Stimulated activated CD8-positive, alpha-beta memory T cell treated with anti-CD3 and anti-CD28 coated beads, Interleukin-7, amount 100 ng/mL, for 24 hours (primary cell): ENCODE measurements at regions not wholly inside any gene's neighbourhood (a gene's known extent, or its start where the extent isn't known, plus 50 kb on each side); places are given as distances from the start of the nearest gene placed in this dataset.

Source experiments
- DNase-seq: peaks from one replicate; pipeline ENCODE4 v3.0.0-alpha.2; 2020; ENCODE audit warnings: low read depth

DNA sequence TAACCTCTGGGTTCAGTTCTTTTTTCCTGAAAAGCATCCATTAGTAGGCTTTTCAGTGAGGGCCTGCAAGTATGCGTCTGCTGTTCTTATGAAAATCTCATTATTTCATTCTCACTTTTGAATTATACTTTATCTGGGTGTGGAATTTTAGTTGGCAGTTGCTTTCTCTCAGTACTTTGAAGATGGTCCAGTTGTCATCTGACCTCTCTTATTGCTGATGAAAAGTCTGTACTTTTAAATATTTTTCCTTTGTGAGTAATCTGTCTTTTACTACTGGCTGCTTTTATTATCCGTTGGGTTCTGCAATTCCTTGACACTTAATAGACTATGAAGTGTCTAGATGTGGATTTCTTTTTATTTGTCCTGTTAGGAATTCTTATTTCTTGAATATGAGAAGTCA lies 307.8 kb downstream of the CYP26B1 start:
- no peak for DNase-seq

DNA sequence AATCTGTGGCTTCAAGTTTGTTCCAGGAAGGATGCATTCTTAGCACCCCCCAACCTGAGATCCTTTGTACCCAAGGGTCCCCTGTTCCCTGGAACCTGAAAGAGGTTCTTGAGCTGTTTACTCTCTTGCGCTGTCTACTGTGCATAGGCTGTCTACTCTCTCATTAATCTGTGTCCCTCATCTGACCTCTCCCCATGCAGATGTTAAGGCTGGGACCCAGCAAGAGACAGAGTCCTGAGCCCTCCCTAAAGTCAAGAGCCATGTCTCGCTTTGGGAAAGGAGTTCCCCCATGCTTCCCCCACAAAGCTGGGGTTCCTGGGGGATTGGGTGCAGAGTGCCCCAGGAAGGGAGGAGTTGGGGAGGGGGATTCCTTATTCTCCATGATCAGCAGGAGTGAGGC lies 312.9 kb downstream of the CYP26B1 start:
- no peak for DNase-seq

GRCh38 chr2:71833855-71834560 lies 313.7 kb downstream of the CYP26B1 start:
- no peak for DNase-seq

- no peak for DNase-seq
Measured at GRCh38 chr2:71833272-71833671, 314.4 kb downstream of the CYP26B1 start.

- no peak for DNase-seq
Measured at GRCh38 chr2:71832844-71833243, 314.8 kb downstream of the CYP26B1 start.

DNA sequence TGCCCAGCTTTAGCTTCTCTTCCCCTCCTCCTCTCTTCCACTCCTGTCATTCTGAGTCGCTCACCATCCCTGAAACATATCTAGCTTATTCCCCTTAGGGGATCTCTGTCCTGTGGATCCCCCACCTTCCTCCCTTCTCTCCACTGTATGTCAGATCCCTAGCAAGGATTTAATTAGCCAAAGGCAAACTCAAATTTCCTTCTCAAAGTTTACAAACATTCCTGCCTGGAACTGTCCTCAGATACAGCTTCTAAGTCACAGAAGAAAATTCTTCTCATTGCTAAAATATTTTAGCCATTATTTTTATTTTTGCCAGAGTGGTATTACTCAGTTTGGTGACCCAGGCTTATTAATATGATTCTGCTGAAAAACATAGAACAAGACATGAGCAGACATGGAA lies 315.3 kb downstream of the CYP26B1 start:
- DNase-seq: no peak

- no peak for DNase-seq
Measured at GRCh38 chr2:71831193-71831577, 316.5 kb downstream of the CYP26B1 start.

DNA sequence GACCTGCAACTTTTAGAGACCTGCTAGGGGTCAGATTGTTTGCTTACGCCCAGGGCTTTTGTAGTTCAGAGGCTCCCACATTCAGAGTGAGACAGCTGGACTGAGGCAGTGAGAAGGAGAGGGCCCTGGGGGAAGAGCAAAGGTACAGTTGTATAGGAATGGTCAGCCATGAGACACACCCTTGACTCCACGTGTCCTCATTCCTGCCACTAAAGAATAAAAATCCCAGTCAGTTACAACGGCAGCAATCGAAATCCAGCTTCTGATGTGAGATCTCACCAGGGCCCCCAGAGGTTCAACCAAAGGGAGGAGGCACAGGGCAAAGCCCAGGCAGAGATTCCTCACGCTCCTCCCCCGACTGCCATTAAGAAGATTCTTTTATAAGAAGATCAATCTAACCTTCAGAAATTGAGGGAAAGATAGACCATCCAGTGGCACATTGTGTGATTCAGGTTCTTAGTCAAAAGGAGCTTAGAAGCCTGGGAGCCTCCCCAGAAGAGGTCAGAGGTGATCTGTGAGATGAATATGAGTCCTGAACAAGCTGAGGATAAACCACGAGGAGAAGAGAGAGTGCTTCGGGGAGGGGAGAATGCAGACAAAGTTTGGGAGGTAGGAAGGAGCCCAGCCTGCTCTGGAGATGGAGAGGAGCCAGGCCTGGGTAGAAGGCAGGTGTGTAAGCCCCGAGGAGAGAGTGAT lies 317.0 kb downstream of the CYP26B1 start:
- no peak for DNase-seq

DNA sequence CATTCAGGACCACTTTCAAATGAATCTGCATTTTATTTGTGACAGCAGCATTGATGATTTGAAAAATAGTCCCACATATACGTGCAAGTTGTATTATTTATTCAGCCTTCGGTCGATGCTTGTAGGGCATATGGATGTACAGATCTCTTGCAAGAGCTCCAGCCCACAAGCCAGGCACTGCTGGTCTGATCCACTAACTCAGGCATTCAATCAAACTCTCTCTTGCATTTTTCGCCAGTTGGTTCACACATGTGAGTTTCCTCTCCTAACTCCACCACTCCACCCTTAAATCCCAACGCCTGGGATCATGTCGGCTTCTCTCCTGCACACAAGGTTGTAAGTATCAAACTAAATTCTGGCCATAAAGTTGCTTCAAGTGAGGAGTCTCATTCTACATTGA lies 318.7 kb downstream of the CYP26B1 start:
- DNase-seq: no peak

- DNase-seq: no peak
Measured at GRCh38 chr2:71827973-71828372, 319.7 kb downstream of the CYP26B1 start.

DNA sequence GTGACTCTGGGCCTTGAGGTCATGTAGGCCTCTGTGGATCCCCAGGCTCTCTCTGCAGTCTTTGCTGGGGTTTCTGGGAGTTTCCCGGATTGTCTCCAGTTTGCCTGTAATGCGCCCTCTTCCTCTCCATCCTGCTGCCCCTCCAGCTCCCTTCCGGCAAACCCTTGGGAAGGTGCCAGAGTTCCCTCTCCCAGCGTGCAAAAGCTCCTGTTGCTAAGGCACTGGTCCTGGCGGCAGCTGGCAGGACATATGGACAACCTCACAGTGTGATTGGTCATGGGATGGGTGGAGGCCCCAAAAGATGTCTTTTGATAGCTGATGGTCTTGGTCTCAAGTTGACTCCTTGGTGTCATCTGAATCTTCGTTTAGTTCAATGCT lies 320.1 kb downstream of the CYP26B1 start:
- DNase-seq: no peak

- no peak for DNase-seq
Measured at GRCh38 chr2:71826826-71827523, 320.7 kb downstream of the CYP26B1 start.

DNA sequence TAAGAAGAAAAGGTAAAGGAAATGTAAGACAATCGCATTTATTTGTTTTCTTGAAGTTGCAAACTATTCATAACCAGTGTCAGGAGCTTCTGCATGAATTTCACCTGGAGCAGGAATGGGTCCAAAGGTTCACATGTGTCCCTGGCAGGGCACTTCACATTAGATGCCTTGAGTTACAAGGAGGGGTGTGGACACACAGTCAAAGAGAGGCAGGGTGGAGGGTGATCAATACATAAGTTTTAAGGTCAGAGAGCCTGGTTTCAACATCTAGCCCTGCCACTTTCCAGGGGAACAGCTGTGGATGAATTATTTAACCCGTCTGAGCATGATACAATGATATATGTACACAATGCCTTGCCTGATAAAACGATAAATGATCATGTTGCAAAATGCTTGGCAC lies 321.4 kb downstream of the CYP26B1 start:
- DNase-seq: no peak

- DNase-seq: no peak
Measured at GRCh38 chr2:71824436-71824835, 323.2 kb downstream of the CYP26B1 start.

DNA sequence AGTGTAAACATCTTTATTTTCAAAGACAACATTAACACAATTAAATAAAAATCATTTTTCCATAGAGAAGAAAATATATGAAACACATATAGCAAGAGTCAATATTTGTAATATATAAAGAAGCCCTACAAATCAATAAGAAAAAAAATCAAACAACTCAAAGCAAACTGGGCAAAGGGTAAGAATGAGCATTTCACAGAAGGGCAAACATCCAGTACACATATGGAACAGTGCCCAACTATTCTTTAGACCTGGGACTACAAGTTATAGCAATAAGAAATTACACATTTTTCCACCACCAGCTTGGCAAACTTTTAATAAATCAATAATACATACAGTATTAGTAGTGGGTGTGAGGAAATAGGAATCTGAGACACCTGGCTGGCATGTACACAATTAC lies 324.1 kb downstream of the CYP26B1 start:
- DNase-seq: no peak

- DNase-seq: no peak
Measured at GRCh38 chr2:71822463-71822862, 325.2 kb downstream of the CYP26B1 start.

DNA sequence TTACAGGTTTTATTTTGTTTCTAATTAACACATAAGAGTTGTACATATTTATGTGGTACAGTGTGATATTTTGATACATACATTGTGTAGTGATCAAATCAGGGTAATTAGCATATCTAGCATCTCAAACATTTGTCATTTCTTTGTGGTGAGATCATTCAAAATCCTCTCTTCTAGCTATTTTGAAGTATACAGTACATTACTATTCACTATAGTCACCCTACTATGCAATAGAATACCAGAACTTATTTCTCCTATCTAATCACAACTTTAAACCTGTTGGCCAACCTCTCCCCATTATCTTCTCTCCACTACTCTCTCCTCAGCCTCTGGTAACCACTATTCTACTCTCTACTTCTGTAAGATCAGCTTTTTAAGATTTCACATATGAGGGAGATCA lies 325.8 kb downstream of the CYP26B1 start:
- DNase-seq: no peak

DNA sequence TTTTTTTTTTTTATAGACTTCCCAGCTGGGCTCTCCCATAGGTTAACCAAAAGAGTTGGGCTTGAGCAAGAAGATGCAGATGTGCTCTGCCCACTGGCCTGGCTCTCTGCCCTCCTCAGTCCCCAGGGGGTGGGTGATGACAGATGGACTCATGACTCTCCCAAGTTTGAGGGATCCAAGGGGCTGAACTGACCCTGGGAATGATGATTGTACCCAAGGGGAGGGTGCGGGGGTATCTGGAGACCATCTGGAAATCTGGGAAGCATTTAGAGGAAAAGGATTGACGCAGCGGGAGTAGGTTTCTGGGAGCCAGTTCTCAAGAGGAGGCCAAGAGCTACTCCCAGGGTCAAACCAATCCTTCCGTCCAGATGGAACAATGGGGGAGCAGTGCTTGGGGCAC lies 330.8 kb downstream of the CYP26B1 start:
- no peak for DNase-seq

DNA sequence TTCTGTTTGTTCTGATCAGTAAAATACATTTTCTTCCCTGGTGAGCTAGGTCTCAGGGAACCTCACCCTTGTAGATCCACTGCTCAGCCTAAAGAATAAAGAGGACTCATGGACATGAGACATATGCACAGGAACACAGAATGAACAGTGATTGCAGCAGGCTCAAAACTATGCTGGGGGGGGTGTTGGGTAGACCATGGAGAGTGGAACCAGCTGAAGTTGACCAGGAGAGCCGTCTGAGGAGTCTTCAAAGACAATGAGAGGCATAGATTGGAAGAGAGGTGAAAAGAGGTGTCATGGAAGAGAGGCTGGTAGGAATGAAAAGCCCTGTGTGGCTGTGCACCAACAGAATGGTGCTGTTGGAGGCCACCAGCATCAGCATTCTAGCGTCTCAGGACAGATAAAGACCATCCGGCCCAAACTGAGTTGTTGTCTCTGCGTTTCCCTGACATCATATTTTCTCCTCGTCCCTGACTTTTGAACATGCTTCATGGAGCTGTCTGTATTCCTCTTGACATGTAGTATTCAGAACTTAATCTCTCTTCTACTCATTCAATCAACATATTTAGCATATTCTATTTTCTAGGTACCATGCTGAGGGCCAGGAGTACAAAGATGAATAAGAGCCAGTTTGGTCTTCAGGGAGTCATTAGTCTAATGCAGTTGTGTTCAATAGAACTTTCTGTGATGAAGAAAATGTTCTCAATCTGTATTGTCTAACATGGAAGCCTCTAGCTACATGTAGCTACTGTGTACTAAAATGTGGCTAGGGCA lies 331.8 kb downstream of the CYP26B1 start:
- no peak for DNase-seq

DNA sequence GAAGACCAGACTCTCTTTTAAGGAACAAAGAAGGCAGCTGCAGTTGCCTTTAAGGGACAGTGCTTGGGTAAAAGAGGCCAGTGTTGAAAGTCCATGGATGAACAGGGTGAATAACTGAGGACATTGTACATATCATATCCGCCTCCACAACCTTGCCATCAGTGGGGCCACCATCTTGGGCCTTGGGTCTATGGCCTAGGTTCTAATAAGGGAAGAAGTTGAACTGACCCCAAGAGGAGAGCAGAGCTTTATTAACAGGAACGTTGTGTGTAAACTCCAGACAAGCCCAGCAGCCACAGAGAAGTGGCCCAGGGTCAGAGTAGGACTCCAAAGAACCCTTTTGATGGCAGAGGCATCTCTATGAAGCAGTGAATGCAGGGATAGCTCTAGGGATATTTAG lies 332.8 kb downstream of the CYP26B1 start:
- no peak for DNase-seq

- DNase-seq: no peak
Measured at GRCh38 chr2:71813807-71814470, 333.7 kb downstream of the CYP26B1 start.

- no peak for DNase-seq
Measured at GRCh38 chr2:71813315-71813714, 334.3 kb downstream of the CYP26B1 start.
